Mesenchymal stem cell (in vitro differentiated cells and primary cell): ENCODE measurements at regions not wholly inside any gene's neighbourhood (a gene's known extent, or its start where the extent isn't known, plus 50 kb on each side); places are given as distances from the start of the nearest gene placed in this dataset.

Source experiments
- DNase-seq: peaks from one replicate; pipeline ENCODE4 v3.0.0-alpha.2; 2013
- H2AFZ ChIP-seq: one replicate; pipeline ENCODE4 v1.6.1; 2013; ENCODE audit warnings: low read depth, mild to moderate bottlenecking, control low read depth, inconsistent platforms, low read length, moderate library complexity
- H2AK5ac ChIP-seq: 2 replicates; pipeline ENCODE4 v1.6.1; 2013; ENCODE audit warnings: low read length, moderate library complexity, mild to moderate bottlenecking, inconsistent platforms; ENCODE audit not compliant: severe bottlenecking
- H2BK120ac ChIP-seq: one replicate; pipeline ENCODE4 v1.6.1; 2013; ENCODE audit warnings: low read depth, mild to moderate bottlenecking, inconsistent platforms, low read length, moderate library complexity
- H2BK12ac ChIP-seq, 2 experiments: one replicate each; pipeline ENCODE4 v1.6.1; 2013; ENCODE audit warnings: inconsistent platforms in 2 of 2, low read length in 2 of 2, mild to moderate bottlenecking in 2 of 2, moderate library complexity in 2 of 2, control low read depth in 1 of 2
- H2BK15ac ChIP-seq: one replicate; pipeline ENCODE4 v1.6.1; 2013; ENCODE audit warnings: mild to moderate bottlenecking, low read depth, inconsistent platforms; ENCODE audit not compliant: poor library complexity, severe bottlenecking
- H2BK5ac ChIP-seq: 2 replicates; pipeline ENCODE4 v1.6.1; 2013; ENCODE audit warnings: low read depth, mild to moderate bottlenecking, low read length, control low read depth, inconsistent platforms; ENCODE audit not compliant: poor library complexity, severe bottlenecking
- H3K14ac ChIP-seq, 2 experiments: one replicate each; pipeline ENCODE4 v1.6.1; 2013; ENCODE audit warnings: inconsistent platforms in 2 of 2, low read length in 2 of 2, control low read depth in 1 of 2, mild to moderate bottlenecking in 1 of 2, moderate library complexity in 1 of 2
- H3K18ac ChIP-seq, 2 experiments: one replicate each; pipeline ENCODE4 v1.6.1; 2013; ENCODE audit warnings: inconsistent platforms in 2 of 2, low read length in 2 of 2, control low read depth in 1 of 2, low read depth in 1 of 2, mild to moderate bottlenecking in 1 of 2
- H3K23ac ChIP-seq, 2 experiments: one replicate each; pipeline ENCODE4 v1.6.1; 2013; ENCODE audit warnings: inconsistent platforms in 2 of 2, low read length in 2 of 2, mild to moderate bottlenecking in 2 of 2, moderate library complexity in 2 of 2, control low read depth in 1 of 2
- H3K27ac ChIP-seq: 2 replicates; pipeline ENCODE4 v1.5.1; 2013; ENCODE audit warnings: mild to moderate bottlenecking, moderate library complexity, low read length, control low read depth, inconsistent platforms; ENCODE audit not compliant: poor library complexity, severe bottlenecking
- H3K27me3 ChIP-seq, 2 experiments: 2 replicates each; pipeline versions ENCODE4 v1.6.1 to v1.7.0; 2013; ENCODE audit warnings: low read length in 2 of 2, mild to moderate bottlenecking in 2 of 2, moderate library complexity in 2 of 2, control low read depth in 1 of 2, inconsistent platforms in 1 of 2; ENCODE audit not compliant: control insufficient read depth in 1 of 2, insufficient read depth in 1 of 2
- H3K36me3 ChIP-seq, 2 experiments: 2 replicates each; pipeline versions ENCODE4 v1.6.1 to v1.7.0; 2013; ENCODE audit warnings: low read length in 2 of 2, control low read depth in 1 of 2, inconsistent platforms in 1 of 2, low read depth in 1 of 2, mild to moderate bottlenecking in 1 of 2; ENCODE audit not compliant: insufficient read depth in 2 of 2, control insufficient read depth in 1 of 2
- H3K4ac ChIP-seq, 2 experiments: one replicate each; pipeline ENCODE4 v1.6.1; 2013; ENCODE audit warnings: inconsistent platforms in 2 of 2, low read length in 2 of 2, mild to moderate bottlenecking in 2 of 2, moderate library complexity in 2 of 2, control low read depth in 1 of 2, low read depth in 1 of 2
- H3K4me1 ChIP-seq: 2 replicates; pipeline ENCODE4 v1.6.1; 2013; ENCODE audit warnings: low read depth, low read length, control low read depth; ENCODE audit not compliant: control insufficient read depth, insufficient read depth
- H3K4me2 ChIP-seq: 2 replicates; pipeline ENCODE4 v1.6.1; 2013; ENCODE audit warnings: low read length, mild to moderate bottlenecking, inconsistent platforms; ENCODE audit not compliant: poor library complexity, severe bottlenecking
- H3K4me3 ChIP-seq, 2 experiments: 2 replicates each; pipeline versions ENCODE4 v1.5.1 to v1.7.0; 2013; ENCODE audit warnings: low read length in 2 of 2, mild to moderate bottlenecking in 2 of 2, control low read depth in 1 of 2, low read depth in 1 of 2; ENCODE audit not compliant: insufficient read depth in 1 of 2
- H3K79me1 ChIP-seq: replicated peaks from 2 replicates; pipeline ENCODE4 v1.6.1; 2013; ENCODE audit warnings: mild to moderate bottlenecking, control low read depth, low read length, inconsistent platforms; ENCODE audit not compliant: poor library complexity, severe bottlenecking
- H3K9ac ChIP-seq: 2 replicates; pipeline ENCODE4 v1.7.0; 2013; ENCODE audit warnings: mild to moderate bottlenecking, low read length, moderate library complexity
- H3K9me3 ChIP-seq: 2 replicates; pipeline ENCODE4 v1.7.0; 2013; ENCODE audit warnings: mild to moderate bottlenecking, low read length; ENCODE audit not compliant: control insufficient read depth
- H4K8ac ChIP-seq: one replicate; pipeline ENCODE4 v1.6.1; 2013; ENCODE audit warnings: inconsistent platforms, mild to moderate bottlenecking, low read length, moderate library complexity
- H4K91ac ChIP-seq: one replicate; pipeline ENCODE4 v1.6.1; 2013; ENCODE audit warnings: mild to moderate bottlenecking, low read length, inconsistent platforms
- WGBS: methylation state at CpG from one replicate; pipeline ENCODE4 v1.1.7; 2013; ENCODE audit warnings: mixed read lengths; 5-methylcytosine and 5-hydroxymethylcytosine counted together

DNA sequence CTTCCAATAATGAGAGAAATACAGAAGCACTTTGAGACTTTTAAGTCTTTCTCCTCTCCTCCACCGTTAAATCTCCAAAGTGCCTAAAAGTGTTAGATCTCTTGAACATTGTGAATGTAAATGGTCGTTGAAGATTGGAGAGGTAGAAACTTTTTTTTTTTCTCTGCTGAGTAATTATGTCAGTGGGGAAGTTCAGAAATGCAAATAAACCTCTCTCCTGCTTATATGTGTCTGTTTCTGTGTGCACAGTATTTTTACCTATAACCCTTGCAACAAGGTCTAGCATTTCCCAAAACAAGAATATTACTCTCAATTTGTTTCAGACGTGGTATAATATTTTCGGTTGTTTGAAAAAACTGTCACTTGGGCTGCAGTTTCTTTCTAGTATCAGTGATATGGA lies 833.6 kb upstream of the CDH8 start:
- Histone ChIP-seq H2BK5ac (no peak overlapping the region), H2AFZ (no peak overlapping the region), H3K4me1 (no peaks in the 10 kb centered on the region), H2BK12ac (no peak overlapping the region), H3K4me3 (no peak overlapping the region), H3K14ac (no peak overlapping the region), H3K4me2 (no peak overlapping the region), H2BK120ac (no peak overlapping the region), H3K27me3 (no peaks in the 10 kb centered on the region), H4K91ac (no peak overlapping the region), H3K9ac (no peak overlapping the region), H3K9me3 (no peaks in the 10 kb centered on the region), H3K27ac (no peak overlapping the region), H3K79me1 (no peaks in the 10 kb centered on the region), H2BK15ac (no peak overlapping the region), H3K23ac (no peak overlapping the region), H4K8ac (no peak overlapping the region), H3K4ac (no peak overlapping the region), H3K36me3 (no peaks in the 10 kb centered on the region), H2AK5ac (no peak overlapping the region), H3K18ac (no peak overlapping the region)
- DNase-seq: no peak
- no CpG with 5 or more reads among the region's 4 CpGs for WGBS

DNA sequence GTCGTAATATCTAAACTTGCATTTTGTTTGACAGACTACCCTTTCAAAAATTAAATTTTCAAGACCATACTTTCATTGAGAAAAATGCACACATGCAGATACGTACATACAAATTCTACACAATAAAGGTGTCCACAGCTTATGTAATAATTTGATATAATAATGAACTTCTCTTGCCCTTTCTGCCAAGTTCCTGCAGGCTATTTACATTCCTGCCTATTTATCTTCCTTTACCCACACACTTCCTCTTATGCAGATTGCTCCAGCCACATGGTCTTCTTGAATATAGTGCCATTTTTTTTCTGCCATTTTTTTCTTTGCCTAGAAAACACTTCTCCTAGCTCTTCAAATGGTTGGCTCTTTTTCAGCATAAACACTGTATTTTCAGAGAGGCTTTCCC lies 826.9 kb upstream of the CDH8 start:
- Histone ChIP-seq H2AK5ac (no peak overlapping the region), H3K4me3 (no peak overlapping the region), H3K79me1 (no peaks in the 10 kb centered on the region), H3K4me1 (no peaks in the 10 kb centered on the region), H3K27ac (no peak overlapping the region), H2BK12ac (no peak overlapping the region), H2BK5ac (no peak overlapping the region), H3K23ac (no peak overlapping the region), H3K27me3 (no peaks in the 10 kb centered on the region), H3K18ac (no peak overlapping the region), H2AFZ (no peak overlapping the region), H3K9me3 (no peaks in the 10 kb centered on the region), H3K4me2 (no peak overlapping the region), H3K14ac (no peak overlapping the region), H3K4ac (no peak overlapping the region), H3K9ac (no peak overlapping the region), H2BK15ac (no peak overlapping the region), H2BK120ac (no peak overlapping the region), H3K36me3 (no peaks in the 10 kb centered on the region), H4K91ac (no peak overlapping the region), H4K8ac (no peak overlapping the region)
- DNase-seq: no peak
- 100% methylated on average over 2 of the region's 2 CpGs for WGBS

- Histone ChIP-seq H3K9ac (no peak overlapping the region), H3K4me3 (no peak overlapping the region), H2BK5ac (no peak overlapping the region), H2BK12ac (no peak overlapping the region), H4K8ac (no peak overlapping the region), H3K18ac (no peak overlapping the region), H3K23ac (no peak overlapping the region), H3K4me1 (no peaks in the 10 kb centered on the region), H2BK120ac (no peak overlapping the region), H3K4ac (no peak overlapping the region), H3K4me2 (no peak overlapping the region), H2BK15ac (no peak overlapping the region), H3K14ac (no peak overlapping the region), H2AFZ (no peak overlapping the region), H3K9me3 (no peaks in the 10 kb centered on the region), H3K79me1 (no peaks in the 10 kb centered on the region), H3K27me3 (no peaks in the 10 kb centered on the region), H3K36me3 (no peaks in the 10 kb centered on the region), H4K91ac (no peak overlapping the region), H3K27ac (no peak overlapping the region), H2AK5ac (no peak overlapping the region)
- WGBS: 90% methylated on average over 2 of the region's 4 CpGs
- DNase-seq: no peak
These were observed 817.6 kb upstream of the CDH8 start for GRCh38 chr16:62853887-62854286.

- H2BK120ac ChIP-seq: no peak overlapping the region
- no peak overlapping the region for H3K27ac ChIP-seq
- H3K18ac ChIP-seq: no peak overlapping the region
- no peak overlapping the region for H4K91ac ChIP-seq
- H3K9ac ChIP-seq: no peak overlapping the region
- H3K4me1 ChIP-seq: no peaks in the 10 kb centered on the region
- 75% methylated on average over 1 of the region's 2 CpGs for WGBS
- no peak overlapping the region for H3K14ac ChIP-seq
- no peak overlapping the region for H3K4me3 ChIP-seq
- no peak overlapping the region for H3K4ac ChIP-seq
- H3K79me1 ChIP-seq: no peaks in the 10 kb centered on the region
- H2AFZ ChIP-seq: no peak overlapping the region
- H2BK12ac ChIP-seq: no peak overlapping the region
- H3K27me3 ChIP-seq: no peaks in the 10 kb centered on the region
- H3K9me3 ChIP-seq: no peaks in the 10 kb centered on the region
- no peak for DNase-seq
- H4K8ac ChIP-seq: no peak overlapping the region
- no peak overlapping the region for H3K23ac ChIP-seq
- H3K36me3 ChIP-seq: no peaks in the 10 kb centered on the region
- H3K4me2 ChIP-seq: no peak overlapping the region
- no peak overlapping the region for H2BK15ac ChIP-seq
- H2AK5ac ChIP-seq: no peak overlapping the region
- H2BK5ac ChIP-seq: no peak overlapping the region
These were observed 810.3 kb upstream of the CDH8 start for GRCh38 chr16:62846399-62847057.
